22Rv1 (cell line): ENCODE measurements at regions not wholly inside any gene's neighbourhood (a gene's known extent, or its start where the extent isn't known, plus 50 kb on each side); places are given as distances from the start of the nearest gene placed in this dataset.
"Not testable (repeated sequence)": the region's sequence is repeated elsewhere in the genome, so short reads cannot be mapped to it uniquely, and the experiment has no call there.

Experiments
- H3K27ac ChIP-seq: fragments of 450-650 bp; 2 replicates; pipeline ENCODE4 v1.5.1; 2017
- ZFX ChIP-seq: fragments of 450-650 bp; IDR thresholded peaks from 2 replicates; pipeline ENCODE4 v1.6.1; 2017; ENCODE audit warnings: antibody characterized with exemption, borderline replicate concordance
- TF ChIP-seq, protein P1 (sequence below): fragments of 450-650 bp; IDR thresholded peaks from 2 replicates; pipeline ENCODE4 v1.5.1; 2017; ENCODE audit warnings: mild to moderate bottlenecking

DNA sequence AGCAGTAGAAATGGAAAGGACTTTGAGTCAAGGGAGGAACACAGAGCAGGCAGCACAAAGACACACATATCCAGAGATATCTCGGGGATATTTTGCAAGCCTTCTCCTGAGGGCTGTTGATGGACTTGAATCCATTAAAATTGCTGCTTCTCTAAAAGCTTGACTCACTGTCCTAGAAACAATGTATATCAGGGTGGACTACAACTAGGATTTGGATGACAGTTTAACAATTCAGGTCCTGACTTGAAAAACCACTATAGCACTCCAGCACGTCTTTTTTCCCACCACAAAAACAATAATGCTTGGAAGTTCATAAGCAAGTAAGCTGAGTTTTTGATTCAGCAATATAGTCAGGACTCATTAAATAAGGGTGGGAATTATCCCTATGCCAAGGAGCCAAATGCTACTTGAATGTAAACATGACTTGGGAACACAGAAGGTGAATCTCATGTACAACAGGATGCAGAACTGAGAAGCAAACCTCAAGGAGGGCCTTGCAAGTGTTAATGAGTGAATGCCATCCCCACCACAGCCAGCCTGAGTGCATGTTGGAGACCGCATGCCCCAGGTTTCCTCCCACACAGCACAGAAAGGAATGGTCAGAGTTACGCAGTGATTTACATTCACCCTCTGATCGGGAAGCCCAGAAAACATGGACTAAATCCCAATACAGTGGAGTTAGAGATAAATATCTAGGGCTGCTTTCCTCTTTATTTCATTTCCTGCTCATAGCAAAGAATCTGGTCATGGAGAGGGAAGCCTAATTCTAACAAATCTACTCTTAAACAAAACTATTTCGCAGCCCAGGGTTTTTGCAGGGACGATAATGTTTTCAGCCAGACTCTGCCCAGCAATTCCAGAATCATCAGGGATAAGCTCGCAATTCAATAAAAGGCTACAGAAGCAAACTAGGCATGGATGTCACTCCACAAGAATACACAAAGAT, 98.4 kb upstream of the OR9G4 start:
- TF ChIP-seq, protein P1, sequence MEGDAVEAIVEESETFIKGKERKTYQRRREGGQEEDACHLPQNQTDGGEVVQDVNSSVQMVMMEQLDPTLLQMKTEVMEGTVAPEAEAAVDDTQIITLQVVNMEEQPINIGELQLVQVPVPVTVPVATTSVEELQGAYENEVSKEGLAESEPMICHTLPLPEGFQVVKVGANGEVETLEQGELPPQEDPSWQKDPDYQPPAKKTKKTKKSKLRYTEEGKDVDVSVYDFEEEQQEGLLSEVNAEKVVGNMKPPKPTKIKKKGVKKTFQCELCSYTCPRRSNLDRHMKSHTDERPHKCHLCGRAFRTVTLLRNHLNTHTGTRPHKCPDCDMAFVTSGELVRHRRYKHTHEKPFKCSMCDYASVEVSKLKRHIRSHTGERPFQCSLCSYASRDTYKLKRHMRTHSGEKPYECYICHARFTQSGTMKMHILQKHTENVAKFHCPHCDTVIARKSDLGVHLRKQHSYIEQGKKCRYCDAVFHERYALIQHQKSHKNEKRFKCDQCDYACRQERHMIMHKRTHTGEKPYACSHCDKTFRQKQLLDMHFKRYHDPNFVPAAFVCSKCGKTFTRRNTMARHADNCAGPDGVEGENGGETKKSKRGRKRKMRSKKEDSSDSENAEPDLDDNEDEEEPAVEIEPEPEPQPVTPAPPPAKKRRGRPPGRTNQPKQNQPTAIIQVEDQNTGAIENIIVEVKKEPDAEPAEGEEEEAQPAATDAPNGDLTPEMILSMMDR: no peak
- TF ChIP-seq ZFX: no peak
- no peak overlapping the region for H3K27ac ChIP-seq

DNA sequence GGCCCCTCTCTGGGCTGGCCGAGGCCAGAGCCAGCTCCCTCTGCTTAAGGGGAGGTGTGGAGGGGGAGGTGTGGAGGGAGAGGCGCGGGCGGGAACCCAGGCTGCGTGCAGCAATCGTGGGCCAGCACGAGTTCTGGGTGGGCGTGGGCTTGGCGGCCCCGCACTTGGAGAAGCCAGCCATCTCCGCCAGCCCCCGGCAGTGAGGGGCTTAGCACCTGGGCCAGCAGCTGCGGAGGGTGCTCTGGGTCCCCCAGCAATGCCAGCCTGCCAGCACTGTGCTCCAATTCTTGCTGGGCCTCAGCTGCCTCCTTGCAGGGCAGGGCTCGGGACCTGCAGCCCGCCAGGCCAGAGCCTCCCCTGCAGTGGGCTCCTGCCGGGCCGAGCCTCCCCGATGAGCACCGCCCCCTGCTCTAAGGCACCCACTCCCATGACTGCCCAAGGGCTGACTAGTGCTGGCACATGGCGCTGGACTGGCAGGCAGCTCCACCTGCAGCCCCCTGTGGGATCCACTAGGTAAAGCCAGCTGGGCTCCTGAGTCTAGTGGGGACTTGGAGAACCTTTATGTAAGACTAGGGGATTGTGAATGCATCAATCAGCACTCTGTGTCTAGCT, 96.7 kb upstream of the OR9G4 start:
- TF ChIP-seq, protein P1: no peak
- TF ChIP-seq ZFX: no peak
- H3K27ac ChIP-seq: no peak overlapping the region

- TF ChIP-seq ZFX: no peak
- TF ChIP-seq, protein P1: no peak
- no peak overlapping the region for H3K27ac ChIP-seq
Observed at GRCh38 chr11:56843816-56844215, 95.3 kb upstream of the OR9G4 start.

GRCh38 chr11:56842814-56843794, 94.6 kb upstream of the OR9G4 start:
- no peak overlapping the region for H3K27ac ChIP-seq
- TF ChIP-seq ZFX: no peak
- TF ChIP-seq, protein P1: no peak

- TF ChIP-seq, protein P1: peak; percentile 78
- no peak for TF ChIP-seq ZFX
- no peak overlapping the region for H3K27ac ChIP-seq
Observed at GRCh38 chr11:56841210-56841810, 92.8 kb upstream of the OR9G4 start.

GRCh38 chr11:56827357-56827756, 78.9 kb upstream of the OR9G4 start:
- not testable (repeated sequence) for H3K27ac ChIP-seq

DNA sequence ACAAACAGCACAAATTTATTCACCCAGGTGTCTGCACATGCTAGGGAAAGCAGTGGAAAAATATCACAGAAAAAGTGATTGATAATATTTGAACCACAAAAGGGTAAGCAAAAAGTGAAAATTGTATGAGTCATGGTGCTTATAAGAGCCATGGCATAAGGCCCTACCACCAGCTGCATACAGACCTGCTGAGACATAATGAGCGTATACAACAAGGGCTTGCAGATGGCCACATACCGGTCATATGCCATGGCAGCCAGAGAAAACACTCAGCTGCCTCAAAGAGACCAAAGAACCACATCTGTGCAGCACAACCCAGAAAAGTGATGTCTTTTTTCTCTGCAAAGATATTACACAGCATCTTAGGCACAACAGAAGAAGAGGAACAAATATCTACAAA, 71.4 kb upstream of the OR9G4 start:
- TF ChIP-seq, protein P1: no peak
- TF ChIP-seq ZFX: no peak
- no peak overlapping the region for H3K27ac ChIP-seq
